ENCODE measurements at regions not wholly inside any gene's neighbourhood (a gene's known extent, or its start where the extent isn't known, plus 50 kb on each side); places are given as distances from the start of the nearest gene placed in this dataset.
"Not testable (repeated sequence)": the region's sequence is repeated elsewhere in the genome, so short reads cannot be mapped to it uniquely, and the experiment has no call there.

GRCh38 chr3:130569461-130570365, 52.7 kb downstream of the COL6A6 start:
- H3K27ac ChIP-seq, result no peak overlapping the region
- no peaks in the 10 kb centered on the region for H3K36me3 ChIP-seq
- TF ChIP-seq, protein P1, sequence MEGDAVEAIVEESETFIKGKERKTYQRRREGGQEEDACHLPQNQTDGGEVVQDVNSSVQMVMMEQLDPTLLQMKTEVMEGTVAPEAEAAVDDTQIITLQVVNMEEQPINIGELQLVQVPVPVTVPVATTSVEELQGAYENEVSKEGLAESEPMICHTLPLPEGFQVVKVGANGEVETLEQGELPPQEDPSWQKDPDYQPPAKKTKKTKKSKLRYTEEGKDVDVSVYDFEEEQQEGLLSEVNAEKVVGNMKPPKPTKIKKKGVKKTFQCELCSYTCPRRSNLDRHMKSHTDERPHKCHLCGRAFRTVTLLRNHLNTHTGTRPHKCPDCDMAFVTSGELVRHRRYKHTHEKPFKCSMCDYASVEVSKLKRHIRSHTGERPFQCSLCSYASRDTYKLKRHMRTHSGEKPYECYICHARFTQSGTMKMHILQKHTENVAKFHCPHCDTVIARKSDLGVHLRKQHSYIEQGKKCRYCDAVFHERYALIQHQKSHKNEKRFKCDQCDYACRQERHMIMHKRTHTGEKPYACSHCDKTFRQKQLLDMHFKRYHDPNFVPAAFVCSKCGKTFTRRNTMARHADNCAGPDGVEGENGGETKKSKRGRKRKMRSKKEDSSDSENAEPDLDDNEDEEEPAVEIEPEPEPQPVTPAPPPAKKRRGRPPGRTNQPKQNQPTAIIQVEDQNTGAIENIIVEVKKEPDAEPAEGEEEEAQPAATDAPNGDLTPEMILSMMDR (IDR thresholded peaks at IDR 0.05), result no peak
- no peaks in the 10 kb centered on the region for H3K27me3 ChIP-seq
- H3K4me1 ChIP-seq, result peaks cover 0 to 5% (median 0%) of the 10 kb centered on the region in 4 donors
- H3K4me3 ChIP-seq, result no peak overlapping the region
- no peaks in the 10 kb centered on the region for H3K9me3 ChIP-seq
- no peak for DNase-seq
- intact Hi-C loops (cut with DNase I; ENCODE audit: low total_unique reads), result no loop called here

DNA sequence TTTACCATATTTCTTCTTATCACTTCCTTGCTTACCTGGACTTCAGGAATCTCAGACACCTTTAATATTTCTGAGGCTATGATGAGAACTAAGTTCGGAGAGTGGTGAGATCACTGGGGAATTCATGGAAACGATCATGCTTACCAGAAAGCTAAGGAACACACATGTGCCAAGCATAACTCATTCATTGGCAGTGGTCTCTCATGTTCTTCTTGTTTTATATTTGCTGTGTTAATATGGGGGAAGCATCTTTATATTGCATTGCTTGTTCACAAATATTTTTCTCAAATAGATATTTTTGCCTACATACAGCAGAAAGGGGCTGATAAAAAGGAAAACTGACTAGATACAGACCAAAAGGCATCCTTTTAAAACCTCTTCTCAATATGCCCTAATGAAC, 55.8 kb downstream of the COL6A6 start:
- Histone ChIP-seq H3K27me3 (no peaks in the 10 kb centered on the region), H3K27ac (no peak overlapping the region), H3K4me3 (no peak overlapping the region), H3K36me3 (no peaks in the 10 kb centered on the region), H3K4me1 (peaks cover 0 to 15% (median 6%) of the 10 kb centered on the region in 4 donors), H3K9me3 (no peaks in the 10 kb centered on the region)
- DNase-seq, result no peak
- intact Hi-C loops (cut with DNase I; ENCODE audit: low total_unique reads), result no loop called here
- TF ChIP-seq, protein P1 (IDR thresholded peaks at IDR 0.05), result no peak

DNA sequence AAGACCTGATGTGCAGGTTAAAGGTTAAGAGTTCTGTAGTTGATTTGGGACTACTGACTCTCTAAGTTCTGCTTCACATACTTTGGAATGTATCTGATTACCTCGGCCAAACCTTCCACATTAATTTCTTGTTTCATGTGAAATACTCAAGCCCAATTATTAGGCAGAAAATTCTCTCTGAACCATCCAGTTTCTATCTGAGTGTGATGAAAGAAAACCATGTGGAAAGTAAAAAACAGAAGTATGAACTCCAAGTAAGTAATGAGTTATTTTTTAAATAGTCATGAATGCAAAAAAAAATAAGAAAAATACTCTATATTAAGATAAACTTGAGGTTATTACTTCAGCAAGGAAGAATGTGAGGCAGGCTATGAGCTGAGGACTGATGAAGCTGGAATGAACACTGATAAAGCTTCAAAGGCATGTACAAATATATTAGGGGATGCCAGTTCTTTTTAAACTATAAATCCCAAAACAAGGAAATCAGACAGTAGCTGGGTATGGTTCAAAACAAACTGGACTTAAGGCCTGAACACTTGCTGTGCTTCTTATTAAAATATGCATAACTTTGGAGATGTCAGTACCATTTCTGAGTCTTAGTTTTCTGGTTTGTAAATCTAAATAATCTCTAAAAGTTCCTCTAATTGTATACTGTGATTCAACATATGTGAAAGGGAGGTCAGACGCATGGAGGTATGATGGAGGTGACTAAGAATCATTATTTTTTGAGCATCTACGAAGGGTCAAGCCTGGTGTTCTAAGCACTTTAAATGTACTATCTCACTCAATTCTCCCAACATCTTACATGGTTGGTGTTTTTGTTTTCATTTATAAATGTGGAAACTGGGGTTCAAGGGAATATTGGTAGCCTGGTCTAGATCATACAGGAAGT, 59.6 kb downstream of the COL6A6 start:
- H3K4me1 ChIP-seq, result peaks cover 0 to 15% (median 6%) of the 10 kb centered on the region in 4 donors
- H3K4me3 ChIP-seq, result no peak overlapping the region
- TF ChIP-seq, protein P1 (IDR thresholded peaks at IDR 0.05), result no peak
- intact Hi-C loops (cut with DNase I; ENCODE audit: low total_unique reads), result no loop called here
- H3K27me3 ChIP-seq, result no peaks in the 10 kb centered on the region
- H3K9me3 ChIP-seq, result no peaks in the 10 kb centered on the region
- no peaks in the 10 kb centered on the region for H3K36me3 ChIP-seq
- DNase-seq, result no peak
- H3K27ac ChIP-seq, result no peak overlapping the region

DNA sequence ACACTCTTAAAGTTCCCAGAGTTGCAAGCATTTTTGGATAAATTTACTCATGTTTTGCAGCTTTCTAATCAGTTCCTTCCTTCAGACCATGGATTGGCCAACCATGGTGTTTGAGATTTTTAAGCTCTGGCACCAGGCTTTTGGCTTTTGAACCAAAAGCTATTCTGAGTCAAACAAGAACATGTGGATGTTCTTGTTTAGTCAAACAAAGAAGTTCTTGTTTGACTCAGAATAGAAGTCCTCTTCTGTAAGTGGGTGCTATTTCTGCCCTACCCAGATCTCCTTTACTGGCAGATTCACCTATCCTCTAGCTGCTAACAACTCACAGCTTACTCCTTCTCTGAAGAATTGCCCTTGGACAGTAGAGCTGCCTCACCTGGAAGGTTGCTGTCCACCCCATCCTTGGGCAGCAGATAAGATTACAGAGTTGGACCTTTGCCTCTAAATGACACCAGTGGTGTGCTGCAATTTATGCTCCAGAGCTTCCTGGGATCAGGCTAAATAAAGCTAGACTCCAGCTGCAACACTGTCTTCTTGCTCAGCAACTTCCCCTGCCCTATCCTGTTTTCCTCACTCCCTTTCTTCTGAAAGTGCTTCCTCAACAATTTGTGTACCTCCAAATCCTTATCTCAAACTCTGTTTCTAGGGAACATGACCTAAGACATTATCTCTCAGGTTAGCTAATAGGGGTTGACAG, 65.6 kb downstream of the COL6A6 start:
- no peak overlapping the region for H3K27ac ChIP-seq
- TF ChIP-seq, protein P1 (IDR thresholded peaks at IDR 0.05), result no peak

DNA sequence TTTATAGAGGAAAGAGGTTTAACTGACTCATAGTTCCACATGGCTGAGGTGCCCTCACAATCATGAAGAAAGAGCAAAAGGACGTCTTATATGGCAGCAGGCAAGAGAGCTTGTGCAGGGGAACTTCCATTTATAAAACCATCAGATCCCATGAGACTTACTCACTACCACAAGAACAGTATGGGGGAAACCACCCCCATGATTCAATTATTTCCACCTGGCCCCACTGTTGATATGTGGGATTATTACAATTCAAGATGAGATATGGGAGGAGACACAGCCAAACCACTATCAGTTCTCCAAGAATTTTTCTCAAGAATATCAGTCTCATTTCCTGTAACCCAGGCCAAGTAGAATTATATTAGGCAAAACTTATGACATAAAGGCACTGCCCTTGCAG, 77.8 kb downstream of the COL6A6 start:
- H3K9me3 ChIP-seq; H3K27me3 ChIP-seq; H3K27ac ChIP-seq; DNase-seq; H3K36me3 ChIP-seq; intact Hi-C loops (cut with DNase I; ENCODE audit: low total_unique reads); H3K4me1 ChIP-seq; H3K4me3 ChIP-seq: not testable (repeated sequence)

More for the DNA sequence above, 65.6 kb downstream of the COL6A6 start:
- Histone ChIP-seq H3K9me3 (no peaks in the 10 kb centered on the region), H3K4me1 (no peaks in the 10 kb centered on the region), H3K36me3 (no peaks in the 10 kb centered on the region), H3K4me3 (no peak overlapping the region), H3K27me3 (no peaks in the 10 kb centered on the region)
- intact Hi-C loops (cut with DNase I; ENCODE audit: low total_unique reads), result no loop called here
- no peak for DNase-seq

Data from tibial artery (tissue), 4 donors.